MCF 10A (cell line): ENCODE measurements at regions not wholly inside any gene's neighbourhood (a gene's known extent, or its start where the extent isn't known, plus 50 kb on each side); places are given as distances from the start of the nearest gene placed in this dataset.

ENCODE experiments used
- BruUV-seq: library from RNA; stranded (reverse); fragments of 400-500 nt; replicated peaks from 2 replicates; lab custom pipeline; 2021; lab: Mats Ljungman, UMichigan
- CTCF ChIA-PET: fragments of 300-600 bp; sonication (Branson Sonifier 250); formaldehyde crosslinking; extraction: SDS; loops from one replicate; lab custom pipeline; 2021; ENCODE audit warnings: antibody characterized with exemption, inconsistent platforms; lab: Yijun Ruan, JAX
- POLR2A ChIA-PET: fragments of 300-600, 350-650 bp; sonication (Branson Sonifier 250); formaldehyde crosslinking; extraction: SDS; loops from one replicate; lab custom pipeline; 2020; ENCODE audit warnings: antibody characterized with exemption, inconsistent platforms; lab: Yijun Ruan, JAX
- DNase-seq: peaks from one replicate; pipeline ENCODE4 v3.0.0-alpha.2; 2018; ENCODE audit not compliant: unreplicated experiment
- H3K27ac Mint-ChIP-seq: one replicate; pipeline ENCODE4 v1.8.0; 2022; ENCODE audit warnings: mild to moderate bottlenecking, low read depth, mixed read lengths; ENCODE audit not compliant: unreplicated experiment
- H3K27me3 Mint-ChIP-seq: one replicate; pipeline ENCODE4 v1.8.0; 2022; ENCODE audit warnings: mixed read lengths; ENCODE audit not compliant: insufficient read depth, unreplicated experiment
- H3K36me3 Mint-ChIP-seq: one replicate; pipeline ENCODE4 v1.8.0; 2022; ENCODE audit warnings: mild to moderate bottlenecking, moderate library complexity, mixed read lengths; ENCODE audit not compliant: insufficient read depth, unreplicated experiment
- H3K4me1 Mint-ChIP-seq: one replicate; pipeline ENCODE4 v1.8.0; 2022; ENCODE audit warnings: mixed read lengths; ENCODE audit not compliant: insufficient read depth, unreplicated experiment
- H3K4me3 Mint-ChIP-seq: one replicate; pipeline ENCODE4 v1.8.0; 2022; ENCODE audit warnings: mild to moderate bottlenecking, moderate library complexity, mixed read lengths; ENCODE audit not compliant: unreplicated experiment
- H3K9me3 Mint-ChIP-seq: one replicate; pipeline ENCODE4 v1.8.0; 2022; ENCODE audit warnings: mixed read lengths; ENCODE audit not compliant: unreplicated experiment
- intact Hi-C: fragments of 100-400 bp; cut with micrococcal nuclease; formaldehyde crosslinking; loops from 2 replicates; pipeline ENCODE4 v1.14.1; 2022
- TF ChIP-seq, protein P1 (sequence below): fragments of 200-600 bp; IDR thresholded peaks from one replicate; pipeline ENCODE4 v1.8.0; 2022; ENCODE audit warnings: antibody characterized with exemption, mild to moderate bottlenecking; ENCODE audit not compliant: unreplicated experiment

GRCh38 chr4:141388481-141388880 is 167.8 kb downstream of the ZNF330 start:
- no peaks in the 10 kb centered on the region for H3K9me3 Mint-ChIP-seq
- BruUV-seq: no TSS peak
- POLR2A ChIA-PET: no interaction called here
- H3K27ac Mint-ChIP-seq: peak overlapping the region; percentile 74
- TF ChIP-seq, protein P1, sequence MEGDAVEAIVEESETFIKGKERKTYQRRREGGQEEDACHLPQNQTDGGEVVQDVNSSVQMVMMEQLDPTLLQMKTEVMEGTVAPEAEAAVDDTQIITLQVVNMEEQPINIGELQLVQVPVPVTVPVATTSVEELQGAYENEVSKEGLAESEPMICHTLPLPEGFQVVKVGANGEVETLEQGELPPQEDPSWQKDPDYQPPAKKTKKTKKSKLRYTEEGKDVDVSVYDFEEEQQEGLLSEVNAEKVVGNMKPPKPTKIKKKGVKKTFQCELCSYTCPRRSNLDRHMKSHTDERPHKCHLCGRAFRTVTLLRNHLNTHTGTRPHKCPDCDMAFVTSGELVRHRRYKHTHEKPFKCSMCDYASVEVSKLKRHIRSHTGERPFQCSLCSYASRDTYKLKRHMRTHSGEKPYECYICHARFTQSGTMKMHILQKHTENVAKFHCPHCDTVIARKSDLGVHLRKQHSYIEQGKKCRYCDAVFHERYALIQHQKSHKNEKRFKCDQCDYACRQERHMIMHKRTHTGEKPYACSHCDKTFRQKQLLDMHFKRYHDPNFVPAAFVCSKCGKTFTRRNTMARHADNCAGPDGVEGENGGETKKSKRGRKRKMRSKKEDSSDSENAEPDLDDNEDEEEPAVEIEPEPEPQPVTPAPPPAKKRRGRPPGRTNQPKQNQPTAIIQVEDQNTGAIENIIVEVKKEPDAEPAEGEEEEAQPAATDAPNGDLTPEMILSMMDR: no peak
- DNase-seq: peak; percentile 38
- CTCF ChIA-PET: interaction anchor here (0.5 to 0.7 kb wide), 2 partner anchors 84 to 752 kb away, joined by 3 to 4 read pairs; no protein-coding TSS in a partner anchor
- H3K4me3 Mint-ChIP-seq: no peak overlapping the region
- intact Hi-C loops: no loop called here
- peaks cover 6% of the 10 kb centered on the region for H3K36me3 Mint-ChIP-seq
- H3K27me3 Mint-ChIP-seq: no peaks in the 10 kb centered on the region
- peaks cover 31% of the 10 kb centered on the region for H3K4me1 Mint-ChIP-seq

DNA sequence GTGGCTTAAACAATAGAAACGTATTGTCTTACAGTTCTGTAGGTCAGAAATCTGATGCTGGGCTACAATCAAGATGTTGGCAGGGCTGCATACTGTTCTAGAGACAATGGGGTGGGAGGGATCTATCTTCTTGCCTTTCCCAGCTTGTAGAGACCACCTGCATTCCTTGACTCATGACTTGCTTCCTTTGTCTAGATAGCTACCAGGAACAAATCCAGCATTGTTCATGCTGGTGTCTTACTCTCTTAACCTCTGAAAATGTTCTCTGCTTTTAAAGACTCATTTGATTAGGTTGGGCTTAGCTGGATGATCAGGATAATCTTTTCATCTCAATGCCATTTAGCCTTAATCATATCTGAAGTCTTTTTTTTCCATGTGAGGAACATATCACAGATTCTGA is 169.0 kb downstream of the ZNF330 start:
- no TSS peak for BruUV-seq
- ChIA-PET CTCF (no interaction called here), POLR2A (interaction anchor here (0.8 to 1.5 kb wide), 2 partner anchors 39 to 310 kb away, joined by 3 read pairs; no protein-coding TSS in a partner anchor)
- H3K27ac Mint-ChIP-seq: no peak overlapping the region
- intact Hi-C loops: no loop called here
- no peak for DNase-seq
- no peaks in the 10 kb centered on the region for H3K9me3 Mint-ChIP-seq
- no peaks in the 10 kb centered on the region for H3K27me3 Mint-ChIP-seq
- no peak overlapping the region for H3K4me3 Mint-ChIP-seq
- H3K4me1 Mint-ChIP-seq: peaks cover 31% of the 10 kb centered on the region
- TF ChIP-seq, protein P1: no peak
- H3K36me3 Mint-ChIP-seq: peaks cover 6% of the 10 kb centered on the region

DNA sequence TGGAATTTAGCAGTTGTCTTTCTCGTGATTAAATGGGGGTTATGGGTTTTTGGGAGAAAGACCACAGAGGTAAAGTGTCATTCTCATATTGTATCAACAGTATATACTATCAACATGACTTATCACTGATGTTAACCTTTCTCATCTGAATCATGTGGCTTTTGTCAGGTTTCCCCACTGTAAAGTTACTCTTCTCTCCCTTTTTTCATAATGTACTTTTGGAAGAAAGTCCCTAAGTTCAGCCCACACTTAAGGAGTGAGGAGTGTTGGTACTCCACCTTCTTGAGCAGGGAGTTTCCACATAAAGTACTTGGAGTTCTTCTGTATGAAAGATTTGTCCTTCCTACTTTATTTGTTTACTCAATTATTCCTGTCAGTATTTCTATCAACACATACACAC is 169.9 kb downstream of the ZNF330 start:
- H3K4me1 Mint-ChIP-seq: peaks cover 36% of the 10 kb centered on the region
- no TSS peak for BruUV-seq
- H3K27ac Mint-ChIP-seq: peak overlapping the region; percentile 46
- no peak overlapping the region for H3K4me3 Mint-ChIP-seq
- no peaks in the 10 kb centered on the region for H3K27me3 Mint-ChIP-seq
- H3K36me3 Mint-ChIP-seq: peaks cover 10% of the 10 kb centered on the region
- ChIA-PET POLR2A (interaction anchor here (0.6 to 1.5 kb wide), 4 partner anchors 16 to 1118 kb away, joined by 3 to 5 read pairs (median 3); no protein-coding TSS in a partner anchor), CTCF (no interaction called here)
- no peak for DNase-seq
- no peaks in the 10 kb centered on the region for H3K9me3 Mint-ChIP-seq
- TF ChIP-seq, protein P1: no peak
- intact Hi-C loops: no loop called here

GRCh38 chr4:141391293-141391692 is 170.6 kb downstream of the ZNF330 start:
- no TSS peak for BruUV-seq
- ChIA-PET CTCF (no interaction called here), POLR2A (interaction anchor here (0.7 to 1.5 kb wide), 4 partner anchors 12 to 1117 kb away, joined by 3 read pairs; no protein-coding TSS in a partner anchor)
- DNase-seq: peak; percentile 21
- Mint-ChIP-seq H3K4me1 (peaks cover 38% of the 10 kb centered on the region), H3K27ac (peak overlapping the region; percentile 46), H3K36me3 (peaks cover 10% of the 10 kb centered on the region), H3K9me3 (no peaks in the 10 kb centered on the region), H3K27me3 (no peaks in the 10 kb centered on the region), H3K4me3 (no peak overlapping the region)
- TF ChIP-seq, protein P1: no peak
- intact Hi-C loops: no loop called here
